ENCODE measurements at regions not wholly inside any gene's neighbourhood (a gene's known extent, or its start where the extent isn't known, plus 50 kb on each side); places are given as distances from the start of the nearest gene placed in this dataset.

DNA sequence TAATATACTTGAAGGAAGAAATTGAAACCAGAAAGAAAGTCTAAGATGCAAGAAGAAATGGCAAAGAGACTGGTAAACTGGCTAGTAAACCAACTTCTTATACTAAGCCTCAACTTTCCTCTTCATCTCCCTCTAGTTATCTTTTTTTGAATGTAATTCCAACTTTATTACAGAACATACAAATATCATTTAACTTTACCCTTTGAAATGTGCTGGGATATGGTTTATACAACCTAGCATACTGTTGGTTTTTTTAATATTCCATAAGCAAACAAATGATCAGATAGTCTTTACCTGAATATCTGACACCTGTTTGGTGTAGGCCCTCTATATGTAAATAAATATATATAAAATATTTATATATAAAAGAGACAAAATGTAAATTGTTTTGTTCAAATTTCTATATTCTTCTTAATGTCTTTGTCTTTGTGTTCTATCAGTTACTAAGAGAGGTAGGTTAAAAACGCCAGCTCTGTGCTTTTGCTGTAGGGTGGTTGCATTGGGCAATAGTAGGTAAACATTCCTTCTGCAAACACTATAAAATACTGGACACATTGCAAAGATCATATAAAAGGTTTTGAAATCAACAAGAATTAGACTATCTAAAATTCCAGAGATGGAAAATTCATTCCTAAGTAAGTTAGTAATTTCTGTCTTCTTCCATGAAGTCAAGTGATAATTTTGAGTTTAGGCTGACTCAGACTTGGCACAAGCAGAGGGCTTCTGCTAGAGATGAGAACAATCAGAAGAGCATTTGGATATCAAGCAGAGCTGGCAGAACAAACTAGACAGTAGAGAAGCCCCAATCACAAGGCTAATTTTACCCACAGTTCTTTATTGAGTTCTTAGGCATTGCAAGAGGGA is 383.3 kb downstream of the RFC3 start:
- no peak for DNase-seq (ENCODE audit: low read depth)
- TF ChIP-seq, protein P1, sequence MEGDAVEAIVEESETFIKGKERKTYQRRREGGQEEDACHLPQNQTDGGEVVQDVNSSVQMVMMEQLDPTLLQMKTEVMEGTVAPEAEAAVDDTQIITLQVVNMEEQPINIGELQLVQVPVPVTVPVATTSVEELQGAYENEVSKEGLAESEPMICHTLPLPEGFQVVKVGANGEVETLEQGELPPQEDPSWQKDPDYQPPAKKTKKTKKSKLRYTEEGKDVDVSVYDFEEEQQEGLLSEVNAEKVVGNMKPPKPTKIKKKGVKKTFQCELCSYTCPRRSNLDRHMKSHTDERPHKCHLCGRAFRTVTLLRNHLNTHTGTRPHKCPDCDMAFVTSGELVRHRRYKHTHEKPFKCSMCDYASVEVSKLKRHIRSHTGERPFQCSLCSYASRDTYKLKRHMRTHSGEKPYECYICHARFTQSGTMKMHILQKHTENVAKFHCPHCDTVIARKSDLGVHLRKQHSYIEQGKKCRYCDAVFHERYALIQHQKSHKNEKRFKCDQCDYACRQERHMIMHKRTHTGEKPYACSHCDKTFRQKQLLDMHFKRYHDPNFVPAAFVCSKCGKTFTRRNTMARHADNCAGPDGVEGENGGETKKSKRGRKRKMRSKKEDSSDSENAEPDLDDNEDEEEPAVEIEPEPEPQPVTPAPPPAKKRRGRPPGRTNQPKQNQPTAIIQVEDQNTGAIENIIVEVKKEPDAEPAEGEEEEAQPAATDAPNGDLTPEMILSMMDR (IDR thresholded peaks at IDR 0.05; ENCODE audit: low read depth, low read length, missing control alignments): no peak
- no peak overlapping the region for H3K4me3 ChIP-seq (ENCODE audit: low read depth, low read length)

DNA sequence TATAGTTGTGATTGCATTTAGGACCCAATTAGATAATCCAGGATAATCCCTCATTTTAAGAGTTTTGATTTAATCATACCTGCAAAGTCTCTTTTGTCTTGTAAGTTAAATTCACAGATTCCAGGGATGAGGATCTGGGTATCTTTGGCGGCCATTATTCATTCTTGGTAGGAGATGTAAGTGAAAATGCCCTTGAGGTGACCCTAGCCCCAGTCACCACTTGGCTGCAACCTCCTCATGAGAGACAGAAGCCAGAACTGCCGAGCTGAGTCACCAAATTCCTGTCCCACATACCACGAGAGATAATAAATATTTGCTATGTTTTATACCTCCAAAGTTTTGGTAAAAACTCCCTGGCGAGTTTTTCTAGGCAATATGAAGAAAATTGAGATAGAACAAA is 389.4 kb downstream of the RFC3 start:
- TF ChIP-seq, protein P1 (IDR thresholded peaks at IDR 0.05; ENCODE audit: low read depth, low read length, missing control alignments): no peak
- no peak overlapping the region for H3K4me3 ChIP-seq (ENCODE audit: low read depth, low read length)
- no peak for DNase-seq (ENCODE audit: low read depth)

DNA sequence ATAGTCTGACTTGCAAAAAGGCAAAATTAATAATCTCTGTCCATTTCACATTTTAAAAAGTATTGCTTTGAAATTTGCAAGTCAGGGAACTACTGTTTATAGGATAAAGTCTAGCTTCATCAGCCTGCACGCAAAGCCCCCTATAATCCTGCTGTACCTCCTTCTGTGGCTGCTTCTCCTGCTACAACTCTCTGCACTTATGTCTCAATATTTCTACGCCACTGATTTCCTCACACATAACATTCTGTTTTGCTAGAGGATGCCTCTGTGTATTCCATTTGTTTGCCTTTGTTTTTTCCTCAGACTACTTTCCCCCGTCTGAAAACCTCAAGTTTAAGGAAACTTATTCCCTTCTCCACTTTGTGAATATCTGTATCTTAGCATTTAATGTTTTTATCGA is 389.9 kb downstream of the RFC3 start:
- H3K4me3 ChIP-seq (ENCODE audit: low read depth, low read length): no peak overlapping the region
- DNase-seq (ENCODE audit: low read depth): no peak
- TF ChIP-seq, protein P1 (IDR thresholded peaks at IDR 0.05; ENCODE audit: low read depth, low read length, missing control alignments): no peak

GRCh38 chr13:34208336-34208735 is 390.4 kb downstream of the RFC3 start:
- DNase-seq (ENCODE audit: low read depth): no peak
- no peak overlapping the region for H3K4me3 ChIP-seq (ENCODE audit: low read depth, low read length)
- TF ChIP-seq, protein P1 (IDR thresholded peaks at IDR 0.05; ENCODE audit: low read depth, low read length, missing control alignments): no peak

- H3K4me3 ChIP-seq (ENCODE audit: low read depth, low read length): no peak overlapping the region
- TF ChIP-seq, protein P1 (IDR thresholded peaks at IDR 0.05; ENCODE audit: low read depth, low read length, missing control alignments): no peak
- no peak for DNase-seq (ENCODE audit: low read depth)
Measured at GRCh38 chr13:34210341-34210740, 392.4 kb downstream of the RFC3 start.

GRCh38 chr13:34214686-34215085 is 396.7 kb downstream of the RFC3 start:
- TF ChIP-seq, protein P1 (IDR thresholded peaks at IDR 0.05; ENCODE audit: low read depth, low read length, missing control alignments): no peak
- no peak for DNase-seq (ENCODE audit: low read depth)
- no peak overlapping the region for H3K4me3 ChIP-seq (ENCODE audit: low read depth, low read length)

GRCh38 chr13:34216256-34216655 is 398.3 kb downstream of the RFC3 start:
- TF ChIP-seq, protein P1 (IDR thresholded peaks at IDR 0.05; ENCODE audit: low read depth, low read length, missing control alignments): no peak
- no peak overlapping the region for H3K4me3 ChIP-seq (ENCODE audit: low read depth, low read length)
- DNase-seq (ENCODE audit: low read depth): no peak

Measured in GM12864 (cell line).